GM18907 (cell line): ENCODE measurements at regions not wholly inside any gene's neighbourhood (a gene's known extent, or its start where the extent isn't known, plus 50 kb on each side); places are given as distances from the start of the nearest gene placed in this dataset.

Source experiments
- ATAC-seq: cut with Tn5 transposase; IDR thresholded peaks from one replicate; pipeline ENCODE4 v1.9.1; 2021; ENCODE audit warnings: mild to moderate bottlenecking, moderate library complexity; ENCODE audit not compliant: unreplicated experiment

GRCh38 chr13:48146636-48147035 is 51.7 kb upstream of the MED4 start:
- no peak for ATAC-seq

GRCh38 chr13:48146122-48146521 is 51.2 kb upstream of the MED4 start:
- no peak for ATAC-seq
